ENCODE measurements at regions not wholly inside any gene's neighbourhood (a gene's known extent, or its start where the extent isn't known, plus 50 kb on each side); places are given as distances from the start of the nearest gene placed in this dataset.

DNA sequence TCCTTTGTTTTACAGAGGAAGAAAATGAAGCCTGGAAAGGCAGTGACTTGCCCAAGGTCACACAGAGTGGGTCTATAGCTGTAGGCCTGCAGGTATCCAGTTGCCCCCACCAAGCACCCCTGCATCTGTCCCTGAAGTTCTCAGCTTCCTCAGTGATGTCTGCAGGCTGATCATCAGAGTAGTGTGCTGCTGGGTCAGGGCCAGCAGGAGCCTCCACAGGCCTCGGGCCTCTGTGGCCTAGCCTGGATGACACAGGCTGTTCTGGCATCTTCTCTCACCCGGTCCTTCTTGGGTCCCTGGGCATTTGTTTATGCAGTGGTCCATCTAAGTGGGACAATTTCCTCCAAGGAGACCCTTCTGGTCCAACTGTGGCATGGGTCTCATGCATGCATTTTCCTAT lies 74.8 kb upstream of the E2F8 start:
- no peak for DNase-seq

DNA sequence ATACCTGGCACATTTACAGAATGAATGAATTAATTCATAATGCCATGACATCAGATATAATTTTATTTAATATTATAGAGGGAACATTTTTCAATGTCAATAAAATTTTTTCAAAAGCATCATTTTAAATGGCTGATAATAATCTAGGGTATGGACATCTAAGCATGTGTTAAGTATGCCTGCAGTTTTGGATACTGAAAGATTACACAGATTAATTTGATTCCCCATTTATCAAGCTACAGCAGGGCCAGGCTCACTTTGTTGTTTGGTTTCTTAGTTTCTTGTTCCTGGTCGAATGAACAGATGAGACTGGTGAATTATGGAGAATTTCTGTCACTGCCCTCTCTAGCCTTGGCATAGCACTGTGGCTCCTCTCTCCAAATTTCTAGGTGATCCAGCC lies 72.4 kb upstream of the E2F8 start:
- DNase-seq, result no peak

DNA sequence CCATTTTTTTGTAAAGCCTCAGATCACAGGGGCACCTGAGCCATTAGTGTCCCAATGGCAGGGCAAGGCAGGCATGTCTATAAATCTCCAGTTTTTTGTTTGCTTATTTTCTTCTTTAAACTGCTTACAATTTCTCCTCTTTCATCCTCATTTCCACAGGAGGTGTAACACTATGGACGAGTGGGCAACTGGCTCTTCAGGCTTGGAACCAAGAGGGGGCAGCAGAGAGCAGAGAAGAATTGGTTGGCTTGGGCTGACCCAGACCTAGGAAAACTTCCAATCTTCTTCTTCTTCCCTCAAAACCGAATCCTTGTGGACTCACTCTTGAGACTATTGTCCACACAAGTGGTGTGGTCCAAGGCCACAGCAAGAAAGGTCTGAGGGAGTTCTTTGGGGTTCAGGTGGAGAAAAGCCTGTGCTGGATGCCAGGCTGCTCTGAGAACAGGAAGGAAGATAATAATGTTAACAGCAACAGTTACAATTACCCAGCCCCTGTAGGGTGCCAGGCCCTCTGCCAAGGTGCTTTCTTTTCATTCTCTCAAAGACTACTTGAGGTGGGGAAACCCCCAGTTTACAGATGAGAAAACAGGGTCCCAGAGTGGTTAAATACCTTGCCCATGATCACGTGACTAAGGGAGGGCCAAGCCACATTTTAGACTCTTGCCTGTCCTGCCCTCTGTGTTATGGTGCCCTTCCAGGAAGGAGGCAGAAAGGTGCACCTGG lies 70.7 kb upstream of the E2F8 start:
- DNase-seq, result peak; percentile 34 to 51

DNA sequence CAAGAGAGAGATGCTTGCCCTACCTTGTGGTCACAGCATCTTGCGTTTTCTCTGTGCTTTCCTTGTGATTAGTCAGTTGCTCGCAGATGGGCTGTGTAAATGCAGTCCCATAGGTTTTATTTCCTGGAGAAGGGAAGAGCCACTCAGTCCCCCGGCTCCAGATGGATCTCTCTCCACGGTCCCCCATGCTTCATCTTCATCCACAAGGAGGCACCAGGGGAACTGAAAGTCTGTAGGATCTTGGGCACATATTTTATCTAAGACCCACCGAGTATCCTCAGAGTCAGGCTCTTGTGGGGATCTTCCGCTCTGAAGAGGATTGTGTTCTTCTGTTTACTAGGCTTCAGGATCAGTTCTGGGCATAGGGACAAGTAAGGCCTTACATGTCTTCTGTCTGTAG lies 66.8 kb upstream of the E2F8 start:
- no peak for DNase-seq

DNA sequence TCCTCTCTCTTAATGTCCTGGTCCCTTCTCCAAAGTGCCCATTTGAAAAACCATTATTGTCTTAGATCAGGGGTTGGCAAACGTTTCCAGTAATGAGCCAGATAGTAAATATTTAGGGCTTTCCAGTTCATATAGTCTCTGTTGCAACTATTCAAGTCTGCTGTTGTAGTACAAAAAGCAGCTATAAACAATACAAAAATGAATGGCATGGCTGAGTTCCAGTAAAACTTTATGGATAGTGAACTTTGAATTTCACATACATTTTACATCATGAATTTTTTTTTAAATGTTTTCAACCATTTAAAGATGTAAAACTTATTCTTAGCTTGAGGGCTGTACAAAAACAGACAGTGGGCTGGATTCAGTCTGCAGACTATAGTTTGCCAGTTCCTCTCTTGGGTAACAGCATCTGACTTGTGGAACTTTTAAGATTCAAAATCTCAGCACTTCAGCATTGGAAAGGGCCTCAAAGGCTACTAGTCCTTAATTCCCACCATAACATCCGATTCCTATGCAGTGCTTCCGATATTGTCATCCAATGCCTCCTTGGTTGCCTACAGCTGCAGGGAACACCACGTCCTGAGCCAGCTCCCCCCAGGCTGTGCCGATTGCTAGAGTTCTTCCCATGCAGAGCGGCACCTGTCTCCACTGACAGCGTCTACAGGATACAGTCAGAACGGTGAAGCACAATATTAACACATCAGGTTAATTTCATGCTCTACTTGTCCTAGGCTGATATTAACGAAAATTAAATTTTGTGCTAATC lies 65.6 kb upstream of the E2F8 start:
- DNase-seq, result no peak

DNA sequence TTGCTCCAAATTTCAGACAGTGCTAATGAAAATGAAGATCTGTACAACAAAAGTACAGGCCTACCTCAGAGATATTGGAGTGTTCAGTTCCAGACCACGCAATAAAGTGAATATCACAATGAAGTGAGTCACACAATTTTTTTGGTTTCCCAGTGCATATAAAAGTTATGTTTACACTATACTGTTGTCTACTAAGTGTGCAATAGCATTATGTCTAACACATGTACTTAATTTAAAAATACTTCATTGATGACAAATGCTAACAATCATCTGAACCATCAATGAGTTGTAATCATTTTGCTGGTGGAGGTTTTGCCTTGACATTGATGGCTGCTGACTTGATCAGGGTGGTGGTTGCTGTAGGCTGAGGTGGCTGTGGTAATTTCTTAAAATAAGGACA lies 60.6 kb upstream of the E2F8 start:
- no peak for DNase-seq

DNA sequence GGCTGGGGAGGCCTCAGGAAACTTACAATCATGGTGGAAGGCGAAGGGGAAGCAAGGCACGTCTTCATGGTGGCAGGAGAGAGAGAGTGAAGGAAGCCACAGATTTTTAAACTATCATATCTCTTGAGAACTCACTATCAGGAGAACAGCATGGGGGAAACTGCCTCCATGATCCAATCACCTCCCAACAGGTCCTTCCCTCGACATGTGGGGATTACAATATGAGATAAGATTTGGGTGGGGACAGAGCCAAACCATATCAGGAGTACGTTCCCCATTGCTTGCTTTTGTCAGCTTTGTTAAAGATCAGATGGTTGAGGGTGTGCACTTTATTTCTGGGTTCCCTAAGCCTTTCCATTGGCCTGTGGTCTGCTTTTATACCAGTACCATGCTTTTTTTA lies 53.7 kb upstream of the E2F8 start:
- DNase-seq, result no peak

DNA sequence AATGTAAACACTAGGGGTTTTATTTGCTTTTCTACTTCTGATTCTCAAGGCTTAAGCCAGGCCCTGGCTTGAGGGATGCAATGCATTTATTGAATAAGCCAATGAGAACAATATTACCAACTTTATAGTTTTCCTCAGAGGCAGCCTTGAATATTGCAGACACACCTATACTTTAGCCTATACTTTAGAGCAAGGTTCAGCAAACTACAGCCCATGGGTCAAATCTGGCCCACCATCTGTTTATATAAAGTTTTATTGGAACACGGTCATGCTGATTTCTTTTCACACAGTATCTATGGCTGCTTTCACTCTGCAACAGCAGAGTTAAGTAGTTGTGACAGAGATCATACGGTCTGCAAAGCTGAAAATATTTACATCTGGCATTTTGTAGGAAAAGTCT lies 50.3 kb upstream of the E2F8 start:
- DNase-seq, result no peak
